ENCODE measurements at regions not wholly inside any gene's neighbourhood (a gene's known extent, or its start where the extent isn't known, plus 50 kb on each side); places are given as distances from the start of the nearest gene placed in this dataset.

DNA sequence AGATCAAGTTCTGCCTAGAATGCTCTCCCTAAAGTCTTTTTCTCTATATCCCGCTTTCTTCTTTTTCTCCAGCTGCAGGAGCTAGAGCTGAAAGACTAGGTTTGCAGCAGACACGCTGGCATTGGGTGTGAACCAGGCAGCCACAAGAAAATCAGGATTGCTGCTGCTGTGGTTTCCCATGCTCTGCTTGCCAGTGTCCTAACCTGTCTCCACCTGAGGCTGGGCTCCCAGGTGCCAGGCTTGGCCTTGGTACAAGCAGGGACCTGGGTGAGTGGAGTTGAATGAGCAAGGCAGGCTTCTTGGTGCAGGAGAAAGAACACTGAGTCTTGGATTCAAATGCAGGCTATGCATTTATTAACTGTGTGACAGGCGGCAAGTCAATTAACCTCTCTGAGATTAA lies 440.3 kb upstream of the MAF start:
- Mint-ChIP-seq H3K9me3 (peaks cover 5% of the 10 kb centered on the region), H3K27ac (no peak overlapping the region), H3K4me3 (no peak overlapping the region), H3K4me1 (ENCODE audit: low read depth) (no peaks in the 10 kb centered on the region), H3K27me3 (peaks cover 8% of the 10 kb centered on the region), H3K36me3 (ENCODE audit: low read depth) (no peaks in the 10 kb centered on the region)
- intact Hi-C loops (cut with DNase I, micrococcal nuclease) = no loop called here
- TF ChIP-seq, protein P1, sequence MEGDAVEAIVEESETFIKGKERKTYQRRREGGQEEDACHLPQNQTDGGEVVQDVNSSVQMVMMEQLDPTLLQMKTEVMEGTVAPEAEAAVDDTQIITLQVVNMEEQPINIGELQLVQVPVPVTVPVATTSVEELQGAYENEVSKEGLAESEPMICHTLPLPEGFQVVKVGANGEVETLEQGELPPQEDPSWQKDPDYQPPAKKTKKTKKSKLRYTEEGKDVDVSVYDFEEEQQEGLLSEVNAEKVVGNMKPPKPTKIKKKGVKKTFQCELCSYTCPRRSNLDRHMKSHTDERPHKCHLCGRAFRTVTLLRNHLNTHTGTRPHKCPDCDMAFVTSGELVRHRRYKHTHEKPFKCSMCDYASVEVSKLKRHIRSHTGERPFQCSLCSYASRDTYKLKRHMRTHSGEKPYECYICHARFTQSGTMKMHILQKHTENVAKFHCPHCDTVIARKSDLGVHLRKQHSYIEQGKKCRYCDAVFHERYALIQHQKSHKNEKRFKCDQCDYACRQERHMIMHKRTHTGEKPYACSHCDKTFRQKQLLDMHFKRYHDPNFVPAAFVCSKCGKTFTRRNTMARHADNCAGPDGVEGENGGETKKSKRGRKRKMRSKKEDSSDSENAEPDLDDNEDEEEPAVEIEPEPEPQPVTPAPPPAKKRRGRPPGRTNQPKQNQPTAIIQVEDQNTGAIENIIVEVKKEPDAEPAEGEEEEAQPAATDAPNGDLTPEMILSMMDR (IDR thresholded peaks at IDR 0.05) = no peak
- ChIA-PET POLR2A (no interaction called here), CTCF (interaction anchor here (1.1 kb wide), 1 partner anchor 373 kb away, joined by 3 read pairs; no protein-coding TSS in a partner anchor)
- Histone ChIP-seq H3K4me3 (ENCODE audit: low read length) (no peak overlapping the region), H3K36me3 (ENCODE audit: insufficient read depth, low read length) (no peaks in the 10 kb centered on the region), H3K4me1 (ENCODE audit: insufficient read depth, low read length) (no peaks in the 10 kb centered on the region), H3K9me3 (ENCODE audit: control insufficient read depth in 1 of 2, insufficient read depth in 1 of 2, low read length in 2 of 2) (no peaks in the 10 kb centered on the region), H3K27ac (ENCODE audit: low read depth in 1 of 2, low read length in 2 of 2) (no peak overlapping the region), H3K27me3 (ENCODE audit: control insufficient read depth in 1 of 2, insufficient read depth in 2 of 2, low read length in 2 of 2) (peaks cover 0 to 18% of the 10 kb centered on the region in 2 experiments)
- ATAC-seq (ENCODE audit: poor library complexity) (no peak), DNase-seq (no peak)

DNA sequence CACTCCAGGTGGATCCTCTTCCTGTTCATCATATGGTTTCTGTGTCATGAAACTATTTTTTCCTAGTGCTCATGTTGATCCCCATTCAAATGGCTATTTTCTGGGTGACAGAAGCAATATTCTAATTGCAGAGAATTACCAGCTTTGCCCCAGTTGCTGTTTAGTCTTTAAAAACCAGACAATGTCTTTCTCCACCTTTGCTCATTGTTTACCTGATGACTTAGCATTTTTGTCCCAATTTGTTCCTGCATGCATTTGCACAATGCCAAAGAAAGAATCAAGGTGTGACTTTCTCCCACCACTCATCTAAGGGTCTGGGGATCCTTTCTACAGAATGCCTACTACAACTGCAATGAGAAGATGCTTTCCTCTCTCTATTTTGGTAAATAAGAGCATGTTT lies 439.9 kb upstream of the MAF start:
- POLR2A ChIA-PET = no interaction called here
- Mint-ChIP-seq H3K4me3 (no peak overlapping the region), H3K27ac (no peak overlapping the region), H3K36me3 (ENCODE audit: low read depth) (no peaks in the 10 kb centered on the region), H3K9me3 (peaks cover 5% of the 10 kb centered on the region), H3K27me3 (peaks cover 8% of the 10 kb centered on the region), H3K4me1 (ENCODE audit: low read depth) (no peaks in the 10 kb centered on the region)
- H3K4me1 ChIP-seq (ENCODE audit: insufficient read depth, low read length) = no peaks in the 10 kb centered on the region
- DNase-seq = no peak
- TF ChIP-seq, protein P1 (IDR thresholded peaks at IDR 0.05) = no peak
- no peak overlapping the region for H3K27ac ChIP-seq (ENCODE audit: low read depth in 1 of 2, low read length in 2 of 2)
- no peaks in the 10 kb centered on the region for H3K36me3 ChIP-seq (ENCODE audit: insufficient read depth, low read length)
- H3K9me3 ChIP-seq (ENCODE audit: control insufficient read depth in 1 of 2, insufficient read depth in 1 of 2, low read length in 2 of 2) = no peaks in the 10 kb centered on the region
- CTCF ChIA-PET = interaction anchor here (1.1 kb wide), 1 partner anchor 373 kb away, joined by 3 read pairs; no protein-coding TSS in a partner anchor
- H3K4me3 ChIP-seq (ENCODE audit: low read length) = no peak overlapping the region
- peaks cover 0 to 18% of the 10 kb centered on the region in 2 experiments for H3K27me3 ChIP-seq (ENCODE audit: control insufficient read depth in 1 of 2, insufficient read depth in 2 of 2, low read length in 2 of 2)
- no peak for ATAC-seq (ENCODE audit: poor library complexity)
- intact Hi-C loops (cut with DNase I, micrococcal nuclease) = no loop called here

DNA sequence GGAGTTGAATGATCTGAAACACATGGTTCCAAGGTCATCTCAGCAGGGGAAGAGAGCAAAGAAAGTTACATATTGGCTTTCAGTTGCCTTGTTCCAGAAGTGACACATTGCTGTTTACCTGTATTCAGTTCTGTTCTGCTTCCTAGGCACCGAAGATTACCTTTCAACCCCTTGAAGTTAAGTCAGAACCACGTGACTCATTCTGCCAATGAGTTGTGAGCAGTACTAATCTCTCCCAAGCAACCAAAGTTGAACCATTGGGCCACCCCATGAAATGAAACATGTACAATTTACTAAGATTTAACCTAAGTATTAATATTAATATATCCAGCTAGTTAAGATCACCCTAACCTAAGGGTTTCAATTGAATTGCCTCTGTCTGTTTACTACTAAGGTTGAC lies 439.2 kb upstream of the MAF start:
- Mint-ChIP-seq H3K4me3 (no peak overlapping the region), H3K9me3 (peaks cover 5% of the 10 kb centered on the region), H3K36me3 (ENCODE audit: low read depth) (no peaks in the 10 kb centered on the region), H3K27me3 (peaks cover 8% of the 10 kb centered on the region), H3K4me1 (ENCODE audit: low read depth) (no peaks in the 10 kb centered on the region), H3K27ac (no peak overlapping the region)
- Histone ChIP-seq H3K4me3 (ENCODE audit: low read length) (no peak overlapping the region), H3K4me1 (ENCODE audit: insufficient read depth, low read length) (no peaks in the 10 kb centered on the region), H3K27ac (ENCODE audit: low read depth in 1 of 2, low read length in 2 of 2) (no peak overlapping the region), H3K9me3 (ENCODE audit: control insufficient read depth in 1 of 2, insufficient read depth in 1 of 2, low read length in 2 of 2) (no peaks in the 10 kb centered on the region), H3K27me3 (ENCODE audit: control insufficient read depth in 1 of 2, insufficient read depth in 2 of 2, low read length in 2 of 2) (peaks cover 0 to 18% of the 10 kb centered on the region in 2 experiments), H3K36me3 (ENCODE audit: insufficient read depth, low read length) (no peaks in the 10 kb centered on the region)
- TF ChIP-seq, protein P1 (IDR thresholded peaks at IDR 0.05) = no peak
- ATAC-seq (ENCODE audit: poor library complexity) = no peak
- CTCF ChIA-PET = interaction anchor here (1.1 kb wide), 1 partner anchor 372 kb away, joined by 3 read pairs; no protein-coding TSS in a partner anchor
- intact Hi-C loops (cut with DNase I, micrococcal nuclease) = no loop called here
- DNase-seq = no peak
- POLR2A ChIA-PET = no interaction called here

Measured in CD4-positive, alpha-beta T cell (primary cell).